Neural crest cell (in vitro differentiated cells): ENCODE measurements at regions not wholly inside any gene's neighbourhood (a gene's known extent, or its start where the extent isn't known, plus 50 kb on each side); places are given as distances from the start of the nearest gene placed in this dataset.
"Not testable (repeated sequence)": the region's sequence is repeated elsewhere in the genome, so short reads cannot be mapped to it uniquely, and the experiment has no call there.

Experiments used
- DNase-seq: peaks from one replicate; pipeline ENCODE4 v3.0.0; 2021; ENCODE audit warnings: low read depth, mixed read lengths, low spot score
- H3K27ac Mint-ChIP-seq: one replicate; pipeline ENCODE4 v1.8.0; 2021; ENCODE audit warnings: mild to moderate bottlenecking, mixed read lengths; ENCODE audit not compliant: unreplicated experiment
- H3K27me3 Mint-ChIP-seq: 2 replicates; pipeline ENCODE4 v1.8.0; 2021; ENCODE audit warnings: low read depth, mild to moderate bottlenecking, mixed read lengths
- H3K36me3 Mint-ChIP-seq: 2 replicates; pipeline ENCODE4 v1.8.0; 2021; ENCODE audit warnings: low read depth, mild to moderate bottlenecking, mixed read lengths
- H3K4me1 Mint-ChIP-seq: 2 replicates; pipeline ENCODE4 v1.8.0; 2021; ENCODE audit warnings: mixed read lengths
- H3K4me3 Mint-ChIP-seq: one replicate; pipeline ENCODE4 v1.8.0; 2021; ENCODE audit warnings: mild to moderate bottlenecking, mixed read lengths
- H3K9me3 Mint-ChIP-seq: 2 replicates; pipeline ENCODE4 v1.8.0; 2021; ENCODE audit warnings: mixed read lengths
- TF ChIP-seq, protein P1 (sequence below): fragments of 200-600 bp; sonication (generic); conservative IDR thresholded peaks from 2 replicates; pipeline ENCODE4 v1.5.0; 2021; ENCODE audit warnings: antibody characterized with exemption, mild to moderate bottlenecking

GRCh38 chr2:204144492-204144891 lies 207.9 kb downstream of the ICOS start:
- peaks cover 2% of the 10 kb centered on the region for H3K9me3 Mint-ChIP-seq

GRCh38 chr2:204145263-204145751 lies 208.7 kb downstream of the ICOS start:
- peaks cover 32% of the 10 kb centered on the region for H3K4me1 Mint-ChIP-seq
- TF ChIP-seq, protein P1, sequence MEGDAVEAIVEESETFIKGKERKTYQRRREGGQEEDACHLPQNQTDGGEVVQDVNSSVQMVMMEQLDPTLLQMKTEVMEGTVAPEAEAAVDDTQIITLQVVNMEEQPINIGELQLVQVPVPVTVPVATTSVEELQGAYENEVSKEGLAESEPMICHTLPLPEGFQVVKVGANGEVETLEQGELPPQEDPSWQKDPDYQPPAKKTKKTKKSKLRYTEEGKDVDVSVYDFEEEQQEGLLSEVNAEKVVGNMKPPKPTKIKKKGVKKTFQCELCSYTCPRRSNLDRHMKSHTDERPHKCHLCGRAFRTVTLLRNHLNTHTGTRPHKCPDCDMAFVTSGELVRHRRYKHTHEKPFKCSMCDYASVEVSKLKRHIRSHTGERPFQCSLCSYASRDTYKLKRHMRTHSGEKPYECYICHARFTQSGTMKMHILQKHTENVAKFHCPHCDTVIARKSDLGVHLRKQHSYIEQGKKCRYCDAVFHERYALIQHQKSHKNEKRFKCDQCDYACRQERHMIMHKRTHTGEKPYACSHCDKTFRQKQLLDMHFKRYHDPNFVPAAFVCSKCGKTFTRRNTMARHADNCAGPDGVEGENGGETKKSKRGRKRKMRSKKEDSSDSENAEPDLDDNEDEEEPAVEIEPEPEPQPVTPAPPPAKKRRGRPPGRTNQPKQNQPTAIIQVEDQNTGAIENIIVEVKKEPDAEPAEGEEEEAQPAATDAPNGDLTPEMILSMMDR, result peak; percentile 99
- H3K9me3 Mint-ChIP-seq, result no peaks in the 10 kb centered on the region
- peak overlapping the region; percentile 87 for H3K4me3 Mint-ChIP-seq
- H3K36me3 Mint-ChIP-seq, result no peaks in the 10 kb centered on the region
- no peak overlapping the region for H3K27ac Mint-ChIP-seq
- DNase-seq, result peak; percentile 80
- H3K27me3 Mint-ChIP-seq, result no peaks in the 10 kb centered on the region

More at GRCh38 chr2:204144492-204144891, 207.9 kb downstream of the ICOS start:
- TF ChIP-seq, protein P1, result no peak
- H3K27me3 Mint-ChIP-seq, result no peaks in the 10 kb centered on the region
- peaks cover 32% of the 10 kb centered on the region for H3K4me1 Mint-ChIP-seq
- no peak overlapping the region for H3K27ac Mint-ChIP-seq
- no peak for DNase-seq
- no peak overlapping the region for H3K4me3 Mint-ChIP-seq
- H3K36me3 Mint-ChIP-seq, result no peaks in the 10 kb centered on the region

GRCh38 chr2:204145791-204146190 lies 209.2 kb downstream of the ICOS start:
- no peaks in the 10 kb centered on the region for H3K36me3 Mint-ChIP-seq
- H3K4me1 Mint-ChIP-seq, result peaks cover 28% of the 10 kb centered on the region
- peak overlapping the region; percentile 87 for H3K4me3 Mint-ChIP-seq
- DNase-seq, result no peak
- no peaks in the 10 kb centered on the region for H3K9me3 Mint-ChIP-seq
- TF ChIP-seq, protein P1, result no peak
- H3K27ac Mint-ChIP-seq, result no peak overlapping the region
- H3K27me3 Mint-ChIP-seq, result no peaks in the 10 kb centered on the region

- not testable (repeated sequence) for H3K4me3 Mint-ChIP-seq, H3K27me3 Mint-ChIP-seq, DNase-seq, H3K27ac Mint-ChIP-seq, H3K36me3 Mint-ChIP-seq, H3K9me3 Mint-ChIP-seq
- H3K4me1 Mint-ChIP-seq, result peaks cover 35% of the 10 kb centered on the region
These were observed 210.5 kb downstream of the ICOS start for GRCh38 chr2:204147040-204147439.

DNA sequence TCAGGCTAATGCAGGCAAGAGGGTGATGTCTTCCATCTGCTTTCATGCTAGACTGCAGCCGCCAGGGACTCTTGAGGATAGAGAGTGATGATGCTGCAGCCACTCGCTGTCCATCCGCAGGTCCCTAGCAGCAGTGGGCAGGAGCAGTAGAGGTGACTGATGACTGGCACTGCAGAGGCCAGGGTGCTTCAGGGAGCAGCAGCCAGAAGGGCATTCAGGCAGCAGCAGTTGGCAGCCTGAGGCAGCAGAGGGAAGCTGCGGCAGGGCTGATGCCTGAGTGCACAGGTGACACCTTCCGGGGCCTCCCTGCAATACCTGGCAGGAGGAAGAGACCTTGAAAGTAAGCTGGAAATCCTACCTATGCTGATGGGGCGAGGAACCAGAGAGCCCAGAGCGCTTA lies 214.2 kb downstream of the ICOS start:
- peaks cover 19% of the 10 kb centered on the region for H3K4me1 Mint-ChIP-seq
- H3K27ac Mint-ChIP-seq, result no peak overlapping the region
- DNase-seq, result no peak
- H3K4me3 Mint-ChIP-seq, result no peak overlapping the region
- no peaks in the 10 kb centered on the region for H3K36me3 Mint-ChIP-seq
- TF ChIP-seq, protein P1, result no peak
- H3K27me3 Mint-ChIP-seq, result no peaks in the 10 kb centered on the region
- H3K9me3 Mint-ChIP-seq, result no peaks in the 10 kb centered on the region

GRCh38 chr2:204152616-204153015 lies 216.1 kb downstream of the ICOS start:
- Mint-ChIP-seq H3K9me3 (peaks cover 4% of the 10 kb centered on the region), H3K27ac (no peak overlapping the region), H3K4me1 (peaks cover 11% of the 10 kb centered on the region), H3K36me3 (no peaks in the 10 kb centered on the region), H3K4me3 (no peak overlapping the region), H3K27me3 (no peaks in the 10 kb centered on the region)
- DNase-seq, result no peak
- TF ChIP-seq, protein P1, result no peak
